GM23338 (cell line): ENCODE measurements at regions not wholly inside any gene's neighbourhood (a gene's known extent, or its start where the extent isn't known, plus 50 kb on each side); places are given as distances from the start of the nearest gene placed in this dataset.
A peak's percentile ranks its signal among the peaks of the same experiment; 100 is the strongest.

Experiments
- ATAC-seq: fragments of 200-7000 bp; cut with Tn5 transposase; 3 replicates; pipeline ENCODE4 v1.9.1; 2020
- DNase-seq: peaks from one replicate; pipeline ENCODE4 v3.0.0-alpha.2; 2015; ENCODE audit warnings: low spot score
- H2AFZ ChIP-seq: fragments of 200-600 bp; sonication (generic); 2 replicates; pipeline ENCODE4 v1.8.0; 2016; ENCODE audit warnings: antibody characterized with exemption, mild to moderate bottlenecking, moderate library complexity
- H3F3A ChIP-seq: fragments of 200-600 bp; sonication (generic); replicated peaks from 2 replicates; pipeline ENCODE4 v1.8.0; 2017; ENCODE audit warnings: antibody characterized with exemption, mixed run types, low read depth
- H3K27ac ChIP-seq: fragments of 200-600 bp; sonication (generic); 2 replicates; pipeline ENCODE4 v1.6.1; 2016; ENCODE audit warnings: low read depth
- H3K27me3 ChIP-seq: fragments of 200-600 bp; sonication (generic); 2 replicates; pipeline ENCODE4 v1.8.0; 2016; ENCODE audit warnings: mild to moderate bottlenecking, mixed run types, moderate library complexity; ENCODE audit not compliant: insufficient read depth
- H3K36me3 ChIP-seq: fragments of 200-600 bp; sonication (generic); 2 replicates; pipeline ENCODE4 v1.8.0; 2016; ENCODE audit warnings: mild to moderate bottlenecking; ENCODE audit not compliant: insufficient read depth
- H3K4me1 ChIP-seq: fragments of 200-600 bp; sonication (generic); 2 replicates; pipeline ENCODE4 v1.8.0; 2016; ENCODE audit warnings: mild to moderate bottlenecking, moderate library complexity; ENCODE audit not compliant: insufficient read depth
- H3K4me2 ChIP-seq: fragments of 200-600 bp; sonication (generic); 2 replicates; pipeline ENCODE4 v1.7.1; 2017; ENCODE audit warnings: mixed run types
- H3K4me3 ChIP-seq: fragments of 200-600 bp; sonication (generic); 2 replicates; pipeline ENCODE4 v1.6.1; 2016; ENCODE audit warnings: mixed run types
- H3K79me2 ChIP-seq: fragments of 200-600 bp; sonication (generic); replicated peaks from 2 replicates; pipeline ENCODE4 v1.8.0; 2017; ENCODE audit warnings: mild to moderate bottlenecking; ENCODE audit not compliant: insufficient read depth
- H3K9me2 ChIP-seq: fragments of 200-600 bp; sonication (generic); 2 replicates; pipeline ENCODE4 v1.8.0; 2017; ENCODE audit not compliant: insufficient read depth
- H4K20me1 ChIP-seq: fragments of 200-600 bp; sonication (generic); replicated peaks from 2 replicates; pipeline ENCODE4 v1.8.0; 2017; ENCODE audit warnings: mild to moderate bottlenecking; ENCODE audit not compliant: insufficient read depth
- H3K27ac Mint-ChIP-seq: 2 replicates; pipeline ENCODE4 v1.8.0; 2020; ENCODE audit warnings: inconsistent platforms, mild to moderate bottlenecking, moderate library complexity, mixed read lengths
- H3K27me3 Mint-ChIP-seq: 3 replicates; pipeline ENCODE4 v1.8.0; 2022; ENCODE audit warnings: low read depth, mild to moderate bottlenecking, moderate library complexity, mixed read lengths, inconsistent platforms; ENCODE audit not compliant: insufficient read depth, poor library complexity
- H3K36me3 Mint-ChIP-seq: 3 replicates; pipeline ENCODE4 v1.8.0; 2021; ENCODE audit warnings: low read depth, mild to moderate bottlenecking, inconsistent platforms, moderate library complexity, mixed read lengths
- H3K4me1 Mint-ChIP-seq: 3 replicates; pipeline ENCODE4 v1.8.0; 2020; ENCODE audit warnings: mild to moderate bottlenecking, inconsistent platforms, mixed read lengths
- H3K4me3 Mint-ChIP-seq: 3 replicates; pipeline ENCODE4 v1.8.0; 2021; ENCODE audit warnings: moderate library complexity, mild to moderate bottlenecking, inconsistent platforms, mixed read lengths
- H3K9me3 Mint-ChIP-seq: 3 replicates; pipeline ENCODE4 v1.8.0; 2020; ENCODE audit warnings: moderate library complexity, mild to moderate bottlenecking, inconsistent platforms, mixed read lengths
- CREB1 ChIP-seq: fragments of 250-450 bp; sonication (Bioruptor Pico); IDR thresholded peaks from 2 replicates; pipeline ENCODE4 v1.5.0; 2020; ENCODE audit warnings: low read depth, mild to moderate bottlenecking, moderate library complexity
- EZH2 ChIP-seq: fragments of 200-600 bp; sonication (generic); IDR thresholded peaks from one replicate; pipeline ENCODE4 v1.8.0; 2017; ENCODE audit warnings: antibody characterized with exemption, mild to moderate bottlenecking, low read depth; ENCODE audit not compliant: unreplicated experiment
- POLR2AphosphoS5 ChIP-seq: IDR thresholded peaks from 2 replicates; pipeline ENCODE4 v1.6.1; 2016; ENCODE audit warnings: antibody characterized with exemption, low read depth
- REST ChIP-seq: IDR thresholded peaks from one replicate; pipeline ENCODE4 v1.6.1; 2018; ENCODE audit warnings: antibody characterized with exemption; ENCODE audit not compliant: unreplicated experiment
- ZNF114 ChIP-seq: fragments of 250-450 bp; sonication (Bioruptor Pico); IDR thresholded peaks from 2 replicates; pipeline ENCODE4 v1.5.0; 2020; ENCODE audit warnings: mild to moderate bottlenecking, moderate library complexity
- ZNF462 ChIP-seq: fragments of 250-450 bp; sonication (Bioruptor Pico); IDR thresholded peaks from 2 replicates; pipeline ENCODE4 v1.5.0; 2020; ENCODE audit warnings: mild to moderate bottlenecking, moderate library complexity

- Mint-ChIP-seq H3K4me1 (peaks cover 21% of the 10 kb centered on the region), H3K27ac (peak overlapping the region; percentile 30; the same call in 1 of the 2 replicates), H3K36me3 (no peaks in the 10 kb centered on the region), H3K9me3 (no peaks in the 10 kb centered on the region), H3K4me3 (no peak overlapping the region), H3K27me3 (peaks cover 2% of the 10 kb centered on the region)
- Histone ChIP-seq H3K27ac (no peak overlapping the region), H3K4me3 (no peak overlapping the region), H3K9me2 (no peaks in the 10 kb centered on the region), H3K79me2 (no peaks in the 10 kb centered on the region), H2AFZ (peak overlapping the region; percentile 83; the same call in 1 of the 2 replicates), H3K4me1 (peaks cover 6% of the 10 kb centered on the region; the same call in 1 of the 2 replicates), H3K27me3 (no peaks in the 10 kb centered on the region), H3K36me3 (no peaks in the 10 kb centered on the region), H3K4me2 (no peak overlapping the region), H4K20me1 (no peaks in the 10 kb centered on the region), H3F3A (no peaks in the 10 kb centered on the region)
- ATAC-seq (no peak), DNase-seq (no peak)
- TF ChIP-seq ZNF114 (CRISPR knock-in tag) (no peak), REST (no peak), EZH2 (no peak), CREB1 (CRISPR knock-in tag) (no peak)
Observed at GRCh38 chr20:46803123-46804020, 91.3 kb upstream of the EYA2 start.

- DNase-seq (no peak), ATAC-seq (no peak)
- Mint-ChIP-seq H3K4me3 (no peak overlapping the region), H3K9me3 (no peaks in the 10 kb centered on the region), H3K27ac (no peak overlapping the region), H3K4me1 (peaks cover 21% of the 10 kb centered on the region), H3K36me3 (no peaks in the 10 kb centered on the region), H3K27me3 (peaks cover 2% of the 10 kb centered on the region)
- Histone ChIP-seq H4K20me1 (no peaks in the 10 kb centered on the region), H3K36me3 (no peaks in the 10 kb centered on the region), H3K4me3 (no peak overlapping the region), H3K27ac (no peak overlapping the region), H2AFZ (peak overlapping the region; percentile 83; the same call in 1 of the 2 replicates), H3K27me3 (no peaks in the 10 kb centered on the region), H3F3A (no peaks in the 10 kb centered on the region), H3K9me2 (no peaks in the 10 kb centered on the region), H3K79me2 (no peaks in the 10 kb centered on the region), H3K4me1 (peaks cover 6% of the 10 kb centered on the region; the same call in 1 of the 2 replicates), H3K4me2 (no peak overlapping the region)
- no peak for TF ChIP-seq ZNF462 (CRISPR knock-in tag)
- no peak for TF ChIP-seq POLR2AphosphoS5
- TF ChIP-seq REST = no peak
Observed at GRCh38 chr20:46804126-46804525, 90.5 kb upstream of the EYA2 start.
